ENCODE measurements at regions not wholly inside any gene's neighbourhood (a gene's known extent, or its start where the extent isn't known, plus 50 kb on each side); places are given as distances from the start of the nearest gene placed in this dataset.
"Not testable (repeated sequence)": the region's sequence is repeated elsewhere in the genome, so short reads cannot be mapped to it uniquely, and the experiment has no call there.

GRCh38 chr17:71765437-71765836 lies 355.4 kb upstream of the SOX9 start:
- TF ChIP-seq, protein P1, sequence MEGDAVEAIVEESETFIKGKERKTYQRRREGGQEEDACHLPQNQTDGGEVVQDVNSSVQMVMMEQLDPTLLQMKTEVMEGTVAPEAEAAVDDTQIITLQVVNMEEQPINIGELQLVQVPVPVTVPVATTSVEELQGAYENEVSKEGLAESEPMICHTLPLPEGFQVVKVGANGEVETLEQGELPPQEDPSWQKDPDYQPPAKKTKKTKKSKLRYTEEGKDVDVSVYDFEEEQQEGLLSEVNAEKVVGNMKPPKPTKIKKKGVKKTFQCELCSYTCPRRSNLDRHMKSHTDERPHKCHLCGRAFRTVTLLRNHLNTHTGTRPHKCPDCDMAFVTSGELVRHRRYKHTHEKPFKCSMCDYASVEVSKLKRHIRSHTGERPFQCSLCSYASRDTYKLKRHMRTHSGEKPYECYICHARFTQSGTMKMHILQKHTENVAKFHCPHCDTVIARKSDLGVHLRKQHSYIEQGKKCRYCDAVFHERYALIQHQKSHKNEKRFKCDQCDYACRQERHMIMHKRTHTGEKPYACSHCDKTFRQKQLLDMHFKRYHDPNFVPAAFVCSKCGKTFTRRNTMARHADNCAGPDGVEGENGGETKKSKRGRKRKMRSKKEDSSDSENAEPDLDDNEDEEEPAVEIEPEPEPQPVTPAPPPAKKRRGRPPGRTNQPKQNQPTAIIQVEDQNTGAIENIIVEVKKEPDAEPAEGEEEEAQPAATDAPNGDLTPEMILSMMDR (IDR thresholded peaks at IDR 0.05; ENCODE audit: insufficient read depth, low read length, poor library complexity, severe bottlenecking): no peak
- Histone ChIP-seq H3K36me3 (ENCODE audit: control insufficient read depth, insufficient read depth, low read length) (no peaks in the 10 kb centered on the region), H3K4me3 (replicated peaks; ENCODE audit: low read depth, low read length) (no peak overlapping the region), H3K27me3 (replicated peaks; ENCODE audit: control insufficient read depth, insufficient read depth, low read length) (no peaks in the 10 kb centered on the region)
- no peak for DNase-seq (ENCODE audit: extremely low read depth, insufficient read length)

DNA sequence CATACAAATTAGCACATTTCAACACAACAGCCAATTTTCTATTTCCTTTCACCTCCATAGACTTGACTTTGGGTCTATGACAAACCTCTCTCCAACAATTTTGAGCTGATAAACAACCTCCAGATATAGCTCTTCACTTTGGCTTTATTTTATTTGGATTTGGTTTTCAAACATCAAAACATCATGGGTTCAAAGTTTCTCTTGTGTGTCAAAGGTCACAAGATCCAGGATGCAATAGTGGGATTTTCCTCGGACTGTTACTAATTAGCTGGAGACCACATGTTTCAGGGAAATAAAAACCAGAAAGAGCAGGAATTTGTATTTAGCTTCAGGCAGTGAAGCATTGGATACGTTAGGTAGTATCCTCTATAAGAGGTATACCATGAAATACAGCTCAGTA lies 351.0 kb upstream of the SOX9 start:
- Histone ChIP-seq H3K27me3 (replicated peaks; ENCODE audit: control insufficient read depth, insufficient read depth, low read length) (no peaks in the 10 kb centered on the region), H3K36me3 (ENCODE audit: control insufficient read depth, insufficient read depth, low read length) (no peaks in the 10 kb centered on the region), H3K4me3 (replicated peaks; ENCODE audit: low read depth, low read length) (no peak overlapping the region)
- TF ChIP-seq, protein P1 (IDR thresholded peaks at IDR 0.05; ENCODE audit: insufficient read depth, low read length, poor library complexity, severe bottlenecking): no peak
- no peak for DNase-seq (ENCODE audit: extremely low read depth, insufficient read length)

DNA sequence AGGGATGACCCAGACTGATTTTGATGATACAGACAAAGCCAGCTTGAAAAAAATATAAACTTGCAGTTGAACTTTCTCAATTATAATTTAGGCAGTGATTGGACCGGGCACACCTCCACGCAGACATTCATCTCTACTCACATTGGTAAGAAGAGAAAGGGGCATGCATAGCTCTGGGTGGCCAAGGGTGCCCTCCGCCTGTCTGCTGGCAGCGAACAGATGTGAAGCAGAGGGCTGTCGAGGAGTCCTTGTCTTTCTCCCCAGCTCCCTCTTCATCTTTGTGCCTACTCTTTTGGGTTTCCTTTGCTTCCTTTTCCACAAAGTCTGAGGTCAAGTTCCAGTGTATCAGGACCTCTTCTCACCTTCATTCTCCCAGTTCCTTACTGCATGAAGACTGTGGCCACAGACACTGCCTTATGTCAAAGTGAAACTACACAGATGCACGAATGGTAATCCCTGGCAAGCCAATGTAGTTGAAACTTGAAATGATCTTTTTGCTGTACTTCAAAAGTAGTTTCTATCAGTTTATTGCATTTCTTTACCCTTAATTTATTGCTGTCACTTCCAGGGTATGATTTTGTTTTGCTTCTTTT lies 343.7 kb upstream of the SOX9 start:
- Histone ChIP-seq H3K36me3 (ENCODE audit: control insufficient read depth, insufficient read depth, low read length) (no peaks in the 10 kb centered on the region), H3K27me3 (replicated peaks; ENCODE audit: control insufficient read depth, insufficient read depth, low read length) (no peaks in the 10 kb centered on the region), H3K4me3 (replicated peaks; ENCODE audit: low read depth, low read length) (no peak overlapping the region)
- no peak for DNase-seq (ENCODE audit: extremely low read depth, insufficient read length)
- TF ChIP-seq, protein P1 (IDR thresholded peaks at IDR 0.05; ENCODE audit: insufficient read depth, low read length, poor library complexity, severe bottlenecking): no peak

DNA sequence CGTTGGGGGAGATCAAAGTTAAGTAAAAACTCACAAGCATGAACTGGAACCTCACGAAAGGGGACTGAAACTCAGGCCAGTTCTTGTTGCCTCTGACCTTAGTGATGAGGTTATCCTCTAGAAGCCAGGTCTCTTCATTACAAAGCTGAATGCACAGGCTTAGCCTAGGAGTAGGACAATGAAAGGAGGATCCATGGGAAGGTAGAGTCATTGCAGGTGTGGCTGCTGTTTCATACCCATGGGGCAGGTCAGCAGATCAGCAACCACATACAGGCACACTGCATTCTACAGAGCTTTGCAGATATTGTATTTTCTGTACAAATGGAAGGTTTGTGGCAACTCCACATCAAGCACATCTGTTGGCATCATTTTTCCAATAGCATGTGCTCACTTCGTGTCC lies 341.3 kb upstream of the SOX9 start:
- Histone ChIP-seq H3K4me3 (replicated peaks; ENCODE audit: low read depth, low read length) (no peak overlapping the region), H3K36me3 (ENCODE audit: control insufficient read depth, insufficient read depth, low read length) (no peaks in the 10 kb centered on the region), H3K27me3 (replicated peaks; ENCODE audit: control insufficient read depth, insufficient read depth, low read length) (no peaks in the 10 kb centered on the region)
- no peak for DNase-seq (ENCODE audit: extremely low read depth, insufficient read length)
- TF ChIP-seq, protein P1 (IDR thresholded peaks at IDR 0.05; ENCODE audit: insufficient read depth, low read length, poor library complexity, severe bottlenecking): no peak

- DNase-seq (ENCODE audit: extremely low read depth, insufficient read length): no peak
- H3K27me3 ChIP-seq (replicated peaks; ENCODE audit: control insufficient read depth, insufficient read depth, low read length): no peaks in the 10 kb centered on the region
- no peaks in the 10 kb centered on the region for H3K36me3 ChIP-seq (ENCODE audit: control insufficient read depth, insufficient read depth, low read length)
- TF ChIP-seq, protein P1 (IDR thresholded peaks at IDR 0.05; ENCODE audit: insufficient read depth, low read length, poor library complexity, severe bottlenecking): no peak
- no peak overlapping the region for H3K4me3 ChIP-seq (replicated peaks; ENCODE audit: low read depth, low read length)
Observed at GRCh38 chr17:71780596-71780995, 340.2 kb upstream of the SOX9 start.

DNA sequence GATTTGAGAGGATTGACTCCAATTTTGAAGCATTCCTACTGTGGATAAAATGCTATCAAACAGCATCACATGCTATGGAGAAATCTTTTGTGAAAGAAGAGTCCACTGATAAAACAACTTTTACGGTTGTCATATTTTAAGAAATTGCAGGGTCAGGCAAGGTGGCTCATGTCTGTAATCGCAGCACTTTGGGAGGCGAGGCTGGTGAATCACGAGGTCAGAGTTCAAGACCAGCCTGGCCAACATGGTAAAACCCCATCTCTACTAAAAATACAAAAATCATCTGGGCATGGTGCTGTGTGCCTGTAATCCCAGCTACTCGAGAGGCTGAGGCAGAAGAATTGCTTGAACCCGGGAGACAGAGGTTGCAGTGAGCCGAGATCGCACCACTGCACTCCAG lies 338.8 kb upstream of the SOX9 start:
- H3K27me3 ChIP-seq (replicated peaks; ENCODE audit: control insufficient read depth, insufficient read depth, low read length); DNase-seq (ENCODE audit: extremely low read depth, insufficient read length); H3K4me3 ChIP-seq (replicated peaks; ENCODE audit: low read depth, low read length); H3K36me3 ChIP-seq (ENCODE audit: control insufficient read depth, insufficient read depth, low read length): not testable (repeated sequence)

Measured in GM06990 (cell line).